B cell (primary cell): ENCODE measurements at regions not wholly inside any gene's neighbourhood (a gene's known extent, or its start where the extent isn't known, plus 50 kb on each side); places are given as distances from the start of the nearest gene placed in this dataset.

Experiments used
- ATAC-seq: fragments of 200-7000 bp; cut with Tn5 transposase; one replicate; pipeline ENCODE4 v1.10.0; 2021; ENCODE audit warnings: low read depth, mild to moderate bottlenecking, moderate number of reproducible peaks, moderate library complexity
- CTCF ChIA-PET: fragments of 350-600 bp; sonication (Branson Sonifier 250); formaldehyde crosslinking; loops from one replicate; lab custom pipeline; 2021; ENCODE audit warnings: antibody characterized with exemption, inconsistent platforms; lab: Charles Lee
- POLR2A ChIA-PET: fragments of 350-600 bp; sonication (Branson Sonifier 250); formaldehyde crosslinking; loops from one replicate; lab custom pipeline; 2021; ENCODE audit warnings: antibody characterized with exemption; lab: Charles Lee
- DNase-seq: peaks from one replicate; pipeline ENCODE4 v3.0.0; 2013
- H2AFZ ChIP-seq: 2 replicates; pipeline ENCODE4 v1.6.1; 2012; ENCODE audit warnings: mild to moderate bottlenecking, low read depth, low read length; ENCODE audit not compliant: insufficient read depth, poor library complexity, severe bottlenecking
- H3K27ac ChIP-seq, 2 donors: 1 replicate in 1 of 2; 2 replicates in 1 of 2; pipeline ENCODE4 v1.5.1; 2012 to 2013; ENCODE audit warnings: low read length in 2 of 2, mild to moderate bottlenecking in 2 of 2, moderate library complexity in 1 of 2
- H3K27me3 ChIP-seq, 4 experiments: fragments of 200-600 bp in 1 of 4; sonication (generic) in 1 of 4; replicated peaks in 1 of 4; 1 replicate in 2 of 4; 2 replicates in 2 of 4; pipeline versions ENCODE4 v1.6.1 to v1.7.0; 2013 to 2016; ENCODE audit warnings: low read length in 3 of 4, mild to moderate bottlenecking in 2 of 4, mixed read lengths in 1 of 4, moderate library complexity in 1 of 4; ENCODE audit not compliant: insufficient read depth in 4 of 4, control insufficient read depth in 3 of 4; ENCODE audit errors: control extremely low read depth in 1 of 4
- H3K36me3 ChIP-seq, 2 experiments: replicated peaks in 1 of 2; 1 replicate in 1 of 2; 2 replicates in 1 of 2; pipeline versions ENCODE4 v1.6.1 to v1.7.1; 2013; ENCODE audit warnings: low read length in 1 of 2; ENCODE audit not compliant: insufficient read depth in 2 of 2, control insufficient read depth in 1 of 2; ENCODE audit errors: control extremely low read depth in 1 of 2, extremely low read depth in 1 of 2
- H3K4me1 ChIP-seq, 2 donors: fragments of 200-600 bp in 1 of 2; sonication (generic) in 1 of 2; 1 replicate in 1 of 2; 2 replicates in 1 of 2; pipeline versions ENCODE4 v1.5.1 to v1.6.1; 2013 to 2017; ENCODE audit warnings: low read length in 2 of 2; ENCODE audit not compliant: control insufficient read depth in 2 of 2, insufficient read depth in 2 of 2
- H3K4me2 ChIP-seq: replicated peaks from 2 replicates; pipeline ENCODE3; 2012; ENCODE audit warnings: mild to moderate bottlenecking, low read depth, low read length; ENCODE audit not compliant: poor library complexity, severe bottlenecking
- H3K4me3 ChIP-seq, 5 experiments: fragments of 200-600 bp in 1 of 5; sonication (generic) in 1 of 5; 1 replicate in 3 of 5; 2 replicates in 2 of 5; pipeline versions ENCODE4 v1.5.1 to v1.7.0; 2011 to 2016; ENCODE audit warnings: low read length in 4 of 5, mild to moderate bottlenecking in 4 of 5, low read depth in 2 of 5, control low read depth in 1 of 5, moderate library complexity in 1 of 5; ENCODE audit not compliant: insufficient read depth in 1 of 5; ENCODE audit errors: control extremely low read depth in 1 of 5, extremely low read depth in 1 of 5
- H3K79me2 ChIP-seq: fragments of 200-600 bp; sonication (generic); one replicate; pipeline ENCODE4 v1.6.0; 2016; ENCODE audit warnings: low read length; ENCODE audit not compliant: control insufficient read depth, insufficient read depth
- H3K9ac ChIP-seq: fragments of 200-600 bp; sonication (generic); 2 replicates; pipeline ENCODE4 v1.6.1; 2017; ENCODE audit warnings: mild to moderate bottlenecking, low read length, moderate library complexity
- H3K9me3 ChIP-seq, 3 donors: one replicate each; pipeline versions ENCODE4 v1.6.1 to v1.7.1; 2013; ENCODE audit warnings: low read length in 2 of 3; ENCODE audit not compliant: control insufficient read depth in 2 of 3, insufficient read depth in 1 of 3; ENCODE audit errors: control extremely low read depth in 1 of 3
- H4K20me1 ChIP-seq: 2 replicates; pipeline ENCODE4 v1.6.0; 2012; ENCODE audit warnings: mild to moderate bottlenecking, low read length; ENCODE audit not compliant: insufficient read depth, control insufficient read depth, poor library complexity, severe bottlenecking
- H3K27ac Mint-ChIP-seq: one replicate; pipeline ENCODE4 v1.8.0; 2021; ENCODE audit warnings: mixed read lengths
- H3K27me3 Mint-ChIP-seq: one replicate; pipeline ENCODE4 v1.8.0; 2021; ENCODE audit warnings: mixed read lengths
- H3K4me1 Mint-ChIP-seq: one replicate; pipeline ENCODE4 v1.8.0; 2021; ENCODE audit warnings: mixed read lengths
- H3K4me3 Mint-ChIP-seq: one replicate; pipeline ENCODE4 v1.8.0; 2021; ENCODE audit warnings: mixed read lengths
- H3K9me3 Mint-ChIP-seq: one replicate; pipeline ENCODE4 v1.8.0; 2022; ENCODE audit warnings: mixed read lengths; ENCODE audit not compliant: insufficient read depth
- CTCF ChIP-seq: fragments of 200-600 bp; IDR thresholded peaks from one replicate; pipeline ENCODE4 v1.8.0; 2022; ENCODE audit warnings: antibody characterized with exemption, mild to moderate bottlenecking
- EZH2 ChIP-seq: IDR thresholded peaks from 2 replicates; pipeline ENCODE4 v1.6.1; 2012; ENCODE audit warnings: borderline replicate concordance, low read depth, mild to moderate bottlenecking, moderate library complexity, low read length; ENCODE audit not compliant: insufficient read depth, poor library complexity, severe bottlenecking
- whole genome bisulfite sequencing: methylation state at CpG from one replicate; pipeline ENCODE4 v1.1.5; 2013; ENCODE audit warnings: missing lambda C conversion rate; ENCODE audit not compliant: insufficient coverage; 5-methylcytosine and 5-hydroxymethylcytosine counted together
- intact Hi-C: fragments of 100-400 bp; cut with micrococcal nuclease; formaldehyde crosslinking; loops from one replicate; pipeline ENCODE4 v1.10.0; 2022

DNA sequence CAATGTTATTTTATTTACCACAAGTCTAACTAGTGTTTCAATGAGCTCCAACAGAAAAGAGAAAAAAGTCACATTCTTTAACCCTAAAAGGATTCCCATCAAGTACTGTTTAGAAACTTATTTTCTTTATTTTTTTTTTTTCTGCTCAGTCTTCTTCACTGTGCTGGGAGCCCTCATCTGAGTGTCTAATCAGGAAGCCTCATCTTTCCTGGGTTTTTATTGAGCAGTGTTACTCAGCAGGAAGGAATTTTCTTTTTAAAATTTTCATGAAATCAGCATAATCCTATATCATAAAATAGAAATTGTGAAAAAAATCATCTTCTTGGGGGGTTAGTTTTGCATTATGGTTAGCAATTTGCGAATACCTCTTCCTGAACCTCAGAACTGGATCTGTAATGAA, 453.8 kb downstream of the CDH2 start:
- CTCF ChIA-PET, result no interaction called here
- no peaks in the 10 kb centered on the region for H3K4me1 ChIP-seq
- no peak overlapping the region for H3K4me2 ChIP-seq
- Mint-ChIP-seq H3K9me3 (peaks cover 5% of the 10 kb centered on the region), H3K4me3 (no peak overlapping the region), H3K27ac (no peak overlapping the region), H3K27me3 (no peaks in the 10 kb centered on the region), H3K4me1 (no peaks in the 10 kb centered on the region)
- no peaks in the 10 kb centered on the region for H3K79me2 ChIP-seq
- no peak overlapping the region for H2AFZ ChIP-seq
- no peak for ATAC-seq
- H3K27ac ChIP-seq, result no peak overlapping the region
- H4K20me1 ChIP-seq, result no peaks in the 10 kb centered on the region
- WGBS, result no CpG with 5 or more reads among the region's 1 CpG
- POLR2A ChIA-PET, result no interaction called here
- H3K4me3 ChIP-seq, result no peak overlapping the region
- no peak overlapping the region for H3K9ac ChIP-seq
- intact Hi-C loops, result no loop called here
- TF ChIP-seq EZH2, result no peak
- TF ChIP-seq CTCF, result no peak
- no peaks in the 10 kb centered on the region for H3K36me3 ChIP-seq
- H3K27me3 ChIP-seq, result no peaks in the 10 kb centered on the region
- no peak for DNase-seq
- peaks cover 0 to 6% (median 1%) of the 10 kb centered on the region in 3 donors for H3K9me3 ChIP-seq

DNA sequence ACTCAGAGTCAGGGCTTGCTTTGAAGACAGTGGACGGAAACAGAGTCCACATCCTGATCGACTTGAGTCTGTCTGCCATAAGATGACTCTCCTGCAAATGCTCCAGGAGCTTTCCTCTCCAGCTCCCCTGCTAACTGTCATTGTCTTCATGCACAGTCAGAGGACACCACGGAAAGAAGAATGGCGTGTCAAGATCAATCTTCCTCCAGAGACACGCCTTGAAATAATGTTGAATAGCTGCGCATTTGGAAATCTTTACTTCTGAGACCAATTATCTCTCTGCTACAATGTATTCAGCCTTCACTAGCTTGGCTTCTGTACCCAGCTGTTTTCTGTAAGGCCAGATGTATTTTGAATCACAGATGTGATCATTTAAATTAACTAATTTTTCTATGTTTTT, 457.2 kb downstream of the CDH2 start:
- CTCF ChIA-PET, result no interaction called here
- H3K4me2 ChIP-seq, result no peak overlapping the region
- no peak overlapping the region for H2AFZ ChIP-seq

More for the DNA sequence above, 457.2 kb downstream of the CDH2 start:
- DNase-seq, result no peak
- POLR2A ChIA-PET, result no interaction called here
- Histone ChIP-seq H4K20me1 (no peaks in the 10 kb centered on the region), H3K27me3 (no peaks in the 10 kb centered on the region), H3K9me3 (peaks cover 0 to 3% (median 1%) of the 10 kb centered on the region in 3 donors), H3K27ac (no peak overlapping the region), H3K79me2 (no peaks in the 10 kb centered on the region), H3K9ac (no peak overlapping the region), H3K36me3 (no peaks in the 10 kb centered on the region), H3K4me1 (no peaks in the 10 kb centered on the region), H3K4me3 (no peak overlapping the region)
- TF ChIP-seq CTCF, result no peak
- no peak for ATAC-seq
- WGBS, result 87% methylated on average over 3 of the region's 6 CpGs
- no peaks in the 10 kb centered on the region for H3K9me3 Mint-ChIP-seq
- H3K27ac Mint-ChIP-seq, result no peak overlapping the region
- no peak overlapping the region for H3K4me3 Mint-ChIP-seq
- H3K4me1 Mint-ChIP-seq, result no peaks in the 10 kb centered on the region
- intact Hi-C loops, result no loop called here
- H3K27me3 Mint-ChIP-seq, result no peaks in the 10 kb centered on the region
